ENCODE measurements at regions not wholly inside any gene's neighbourhood (a gene's known extent, or its start where the extent isn't known, plus 50 kb on each side); places are given as distances from the start of the nearest gene placed in this dataset.
"Not testable (repeated sequence)": the region's sequence is repeated elsewhere in the genome, so short reads cannot be mapped to it uniquely, and the experiment has no call there.

- not testable (repeated sequence) for TF ChIP-seq CTCF (IDR thresholded peaks at IDR 0.05); ZFX (IDR thresholded peaks at IDR 0.05; ENCODE audit: borderline replicate concordance)
Measured at GRCh38 chr3:195958736-195959135, 50.4 kb upstream of the TNK2 start.
